ENCODE measurements at regions not wholly inside any gene's neighbourhood (a gene's known extent, or its start where the extent isn't known, plus 50 kb on each side); places are given as distances from the start of the nearest gene placed in this dataset.

- DNase-seq: no peak
- ATAC-seq: no peak
- intact Hi-C loops (cut with DNase I, micrococcal nuclease): no loop called here
Measured at GRCh38 chr3:13266005-13266404, 154.1 kb downstream of the NUP210 start.

- intact Hi-C loops (cut with DNase I, micrococcal nuclease): no loop called here
- DNase-seq: no peak
Measured at GRCh38 chr3:13265507-13265906, 154.6 kb downstream of the NUP210 start.

GRCh38 chr3:13265016-13265415, 155.1 kb downstream of the NUP210 start:
- ATAC-seq (no peak), DNase-seq (no peak)
- intact Hi-C loops (cut with DNase I, micrococcal nuclease): no loop called here

More at GRCh38 chr3:13265507-13265906, 154.6 kb downstream of the NUP210 start:
- ATAC-seq: no peak

- ATAC-seq (no peak), DNase-seq (no peak)
- intact Hi-C loops (cut with DNase I, micrococcal nuclease): no loop called here
Measured at GRCh38 chr3:13264468-13264795, 155.7 kb downstream of the NUP210 start.

GRCh38 chr3:13263770-13264467, 156.2 kb downstream of the NUP210 start:
- no peak for ATAC-seq
- DNase-seq: no peak
- intact Hi-C loops (cut with DNase I, micrococcal nuclease): no loop called here

GRCh38 chr3:13262493-13263211, 157.5 kb downstream of the NUP210 start:
- no peak for DNase-seq
- no peak for ATAC-seq
- intact Hi-C loops (cut with DNase I, micrococcal nuclease): no loop called here

- DNase-seq (no peak), ATAC-seq (no peak)
- intact Hi-C loops (cut with DNase I, micrococcal nuclease): no loop called here
Measured at GRCh38 chr3:13261892-13262291, 158.2 kb downstream of the NUP210 start.

- DNase-seq: no peak
- ATAC-seq: no peak
- intact Hi-C loops (cut with DNase I, micrococcal nuclease): no loop called here
Measured at GRCh38 chr3:13261104-13261830, 158.9 kb downstream of the NUP210 start.

- DNase-seq: no peak
- intact Hi-C loops (cut with DNase I, micrococcal nuclease): no loop called here
- no peak for ATAC-seq
Measured at GRCh38 chr3:13260259-13261103, 159.6 kb downstream of the NUP210 start.

GRCh38 chr3:13259831-13260230, 160.3 kb downstream of the NUP210 start:
- DNase-seq (no peak), ATAC-seq (no peak)
- intact Hi-C loops (cut with DNase I, micrococcal nuclease): no loop called here

- ATAC-seq: no peak
Measured at GRCh38 chr3:13258986-13259514, 161.1 kb downstream of the NUP210 start.

GRCh38 chr3:13258280-13258679, 161.8 kb downstream of the NUP210 start:
- ATAC-seq (no peak), DNase-seq (no peak)
- intact Hi-C loops (cut with DNase I, micrococcal nuclease): no loop called here

More at GRCh38 chr3:13258986-13259514, 161.1 kb downstream of the NUP210 start:
- no peak for DNase-seq
- intact Hi-C loops (cut with DNase I, micrococcal nuclease): no loop called here

- intact Hi-C loops (cut with DNase I, micrococcal nuclease): no loop called here
Measured at GRCh38 chr3:13257666-13258065, 162.5 kb downstream of the NUP210 start.

GRCh38 chr3:13256845-13257244, 163.3 kb downstream of the NUP210 start:
- intact Hi-C loops (cut with DNase I, micrococcal nuclease): no loop called here
- DNase-seq (no peak), ATAC-seq (no peak)

More at GRCh38 chr3:13257666-13258065, 162.5 kb downstream of the NUP210 start:
- DNase-seq (no peak), ATAC-seq (no peak)

- DNase-seq (no peak), ATAC-seq (no peak)
- intact Hi-C loops (cut with DNase I, micrococcal nuclease): no loop called here
Measured at GRCh38 chr3:13254028-13254951, 165.8 kb downstream of the NUP210 start.

- no peak for ATAC-seq
Measured at GRCh38 chr3:13253208-13253937, 166.7 kb downstream of the NUP210 start.

GRCh38 chr3:13252207-13252606, 167.9 kb downstream of the NUP210 start:
- intact Hi-C loops (cut with DNase I, micrococcal nuclease): no loop called here
- no peak for ATAC-seq
- DNase-seq: no peak

More at GRCh38 chr3:13253208-13253937, 166.7 kb downstream of the NUP210 start:
- intact Hi-C loops (cut with DNase I, micrococcal nuclease): no loop called here
- no peak for DNase-seq
